COR-L47 (cell line): ENCODE measurements at regions not wholly inside any gene's neighbourhood (a gene's known extent, or its start where the extent isn't known, plus 50 kb on each side); places are given as distances from the start of the nearest gene placed in this dataset.

Experiments
- DNase-seq: peaks from one replicate; lab custom pipeline; 2025; lab: John Stamatoyannopoulos, UW

GRCh38 chr7:17181482-17181881 is 117.0 kb upstream of the AHR start:
- no peak for DNase-seq

- DNase-seq: no peak
Measured at GRCh38 chr7:17183630-17184328, 114.7 kb upstream of the AHR start.

- no peak for DNase-seq
Measured at GRCh38 chr7:17184805-17185689, 113.4 kb upstream of the AHR start.

- DNase-seq: no peak
Measured at GRCh38 chr7:17185690-17186070, 112.8 kb upstream of the AHR start.

- DNase-seq: no peak
Measured at GRCh38 chr7:17186745-17187530, 111.5 kb upstream of the AHR start.

- no peak for DNase-seq
Measured at GRCh38 chr7:17194656-17195055, 103.8 kb upstream of the AHR start.

- DNase-seq: no peak
Measured at GRCh38 chr7:17195576-17195975, 102.9 kb upstream of the AHR start.

- DNase-seq: no peak
Measured at GRCh38 chr7:17205910-17206309, 92.5 kb upstream of the AHR start.

GRCh38 chr7:17206349-17206905 is 92.0 kb upstream of the AHR start:
- no peak for DNase-seq

GRCh38 chr7:17207220-17207619 is 91.2 kb upstream of the AHR start:
- no peak for DNase-seq

GRCh38 chr7:17209101-17209500 is 89.4 kb upstream of the AHR start:
- no peak for DNase-seq

GRCh38 chr7:17211307-17211836 is 87.1 kb upstream of the AHR start:
- no peak for DNase-seq

GRCh38 chr7:17212188-17212587 is 86.3 kb upstream of the AHR start:
- DNase-seq: no peak

- no peak for DNase-seq
Measured at GRCh38 chr7:17227766-17228490, 70.5 kb upstream of the AHR start.

GRCh38 chr7:17229228-17229627 is 69.2 kb upstream of the AHR start:
- DNase-seq: no peak

- DNase-seq: no peak
Measured at GRCh38 chr7:17230099-17230807, 68.2 kb upstream of the AHR start.

- DNase-seq: no peak
Measured at GRCh38 chr7:17233603-17234002, 64.8 kb upstream of the AHR start.

- DNase-seq: no peak
Measured at GRCh38 chr7:17234030-17234397, 64.4 kb upstream of the AHR start.

GRCh38 chr7:17234398-17235031 is 63.9 kb upstream of the AHR start:
- DNase-seq: no peak

GRCh38 chr7:17236171-17236570 is 62.3 kb upstream of the AHR start:
- DNase-seq: no peak
